ENCODE measurements at regions not wholly inside any gene's neighbourhood (a gene's known extent, or its start where the extent isn't known, plus 50 kb on each side); places are given as distances from the start of the nearest gene placed in this dataset.

- 83% methylated on average over 3 of the region's 4 CpGs for WGBS (ENCODE audit: insufficient coverage)
- Histone ChIP-seq H3K27ac (ENCODE audit: low read depth in 1 of 2, low read length in 2 of 2) (no peak overlapping the region), H3K9ac (ENCODE audit: insufficient read depth, low read length, poor library complexity, severe bottlenecking) (no peak overlapping the region), H3K36me3 (replicated peaks in 1 of 2; ENCODE audit: control insufficient read depth in 1 of 2, insufficient read depth in 2 of 2, low read length in 2 of 2) (no peaks in the 10 kb centered on the region), H3K79me2 (ENCODE audit: insufficient read depth, low read length) (no peaks in the 10 kb centered on the region), H3K4me1 (ENCODE audit: control insufficient read depth in 1 of 2, insufficient read depth in 2 of 2, low read length in 2 of 2) (no peaks in the 10 kb centered on the region), H3K4me3 (replicated peaks in 1 of 3; ENCODE audit: low read depth in 2 of 3, low read length in 3 of 3) (no peak overlapping the region), H3K9me3 (replicated peaks in 1 of 2; ENCODE audit: control insufficient read depth in 1 of 2, insufficient read depth in 1 of 2, low read length in 2 of 2) (peaks cover 0 to 5% of the 10 kb centered on the region in 2 donors), H2AFZ (ENCODE audit: insufficient read depth, low read depth, low read length, poor library complexity, severe bottlenecking) (no peak overlapping the region), H3K4me2 (replicated peaks; ENCODE audit: extremely low read depth, low read length, poor library complexity, severe bottlenecking) (no peak overlapping the region), H4K20me1 (ENCODE audit: insufficient read depth, low read length) (no peaks in the 10 kb centered on the region), H3K27me3 (ENCODE audit: control insufficient read depth in 2 of 2, insufficient read depth in 2 of 2, low read length in 2 of 2) (no peaks in the 10 kb centered on the region)
- peaks cover 0 to 12% (median 8%) of the 10 kb centered on the region in 7 donors for H3K9me3 Mint-ChIP-seq
- H3K4me1 Mint-ChIP-seq: no peaks in the 10 kb centered on the region
- no peaks in the 10 kb centered on the region for H3K36me3 Mint-ChIP-seq
- no peak for TF ChIP-seq CTCF (IDR thresholded peaks at IDR 0.05)
- intact Hi-C loops (cut with micrococcal nuclease): no loop called here
- DNase-seq: no peak
- no peak overlapping the region for H3K27ac Mint-ChIP-seq
- peaks cover 0 to 1% (median 0%) of the 10 kb centered on the region in 3 donors for H3K27me3 Mint-ChIP-seq (ENCODE audit: low read depth in 3 of 3)
- H3K4me3 Mint-ChIP-seq: no peak overlapping the region
These were observed 254.1 kb downstream of the MZT1 start for GRCh38 chr13:72473321-72473720.

- Histone ChIP-seq H3K36me3 (replicated peaks in 1 of 2; ENCODE audit: control insufficient read depth in 1 of 2, insufficient read depth in 2 of 2, low read length in 2 of 2) (no peaks in the 10 kb centered on the region), H3K4me1 (ENCODE audit: control insufficient read depth in 1 of 2, insufficient read depth in 2 of 2, low read length in 2 of 2) (no peaks in the 10 kb centered on the region), H2AFZ (ENCODE audit: insufficient read depth, low read depth, low read length, poor library complexity, severe bottlenecking) (no peak overlapping the region), H3K9me3 (replicated peaks in 1 of 2; ENCODE audit: control insufficient read depth in 1 of 2, insufficient read depth in 1 of 2, low read length in 2 of 2) (peaks cover 0 to 5% of the 10 kb centered on the region in 2 donors), H3K79me2 (ENCODE audit: insufficient read depth, low read length) (no peaks in the 10 kb centered on the region), H3K27me3 (ENCODE audit: control insufficient read depth in 2 of 2, insufficient read depth in 2 of 2, low read length in 2 of 2) (no peaks in the 10 kb centered on the region), H4K20me1 (ENCODE audit: insufficient read depth, low read length) (no peaks in the 10 kb centered on the region), H3K9ac (ENCODE audit: insufficient read depth, low read length, poor library complexity, severe bottlenecking) (no peak overlapping the region), H3K4me3 (replicated peaks in 1 of 3; ENCODE audit: low read depth in 2 of 3, low read length in 3 of 3) (no peak overlapping the region), H3K4me2 (replicated peaks; ENCODE audit: extremely low read depth, low read length, poor library complexity, severe bottlenecking) (no peak overlapping the region), H3K27ac (ENCODE audit: low read depth in 1 of 2, low read length in 2 of 2) (no peak overlapping the region)
- no peak for TF ChIP-seq CTCF (IDR thresholded peaks at IDR 0.05)
- Mint-ChIP-seq H3K4me3 (no peak overlapping the region), H3K27ac (no peak overlapping the region), H3K36me3 (no peaks in the 10 kb centered on the region), H3K27me3 (ENCODE audit: low read depth in 3 of 3) (peaks cover 0 to 1% (median 0%) of the 10 kb centered on the region in 3 donors), H3K4me1 (no peaks in the 10 kb centered on the region), H3K9me3 (peaks cover 0 to 11% (median 6%) of the 10 kb centered on the region in 7 donors)
- DNase-seq: no peak
- intact Hi-C loops (cut with micrococcal nuclease): no loop called here
These were observed 257.5 kb downstream of the MZT1 start for GRCh38 chr13:72469906-72470305.

All from CD14-positive monocyte (primary cell).